HG02970 (cell line): ENCODE measurements at regions not wholly inside any gene's neighbourhood (a gene's known extent, or its start where the extent isn't known, plus 50 kb on each side); places are given as distances from the start of the nearest gene placed in this dataset.

Source experiments
- ATAC-seq: cut with Tn5 transposase; IDR thresholded peaks from one replicate; pipeline ENCODE4 v1.9.1; 2021; ENCODE audit warnings: mild to moderate bottlenecking, moderate library complexity, moderate number of reproducible peaks; ENCODE audit not compliant: unreplicated experiment, low FRiP score

DNA sequence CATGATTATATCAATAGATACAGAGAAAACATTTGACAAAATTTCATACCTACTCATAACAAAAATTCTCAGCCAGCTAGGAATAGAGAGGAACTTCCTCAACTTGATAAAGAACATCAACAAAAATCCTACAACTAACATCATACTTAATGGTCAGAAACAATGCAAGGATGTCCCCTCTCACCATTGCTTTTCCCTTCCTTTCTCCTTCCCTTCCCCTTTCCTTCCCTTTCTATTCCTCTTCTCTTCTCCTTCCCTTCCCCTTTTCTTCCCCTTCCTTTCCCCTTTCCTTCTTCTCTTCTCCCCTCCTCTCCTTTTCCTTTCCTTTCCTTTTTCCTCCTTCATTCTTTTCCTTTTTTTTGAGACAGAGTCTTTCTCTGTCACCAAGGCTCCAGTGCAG, 418.3 kb upstream of the B3GAT1 start:
- ATAC-seq = no peak

DNA sequence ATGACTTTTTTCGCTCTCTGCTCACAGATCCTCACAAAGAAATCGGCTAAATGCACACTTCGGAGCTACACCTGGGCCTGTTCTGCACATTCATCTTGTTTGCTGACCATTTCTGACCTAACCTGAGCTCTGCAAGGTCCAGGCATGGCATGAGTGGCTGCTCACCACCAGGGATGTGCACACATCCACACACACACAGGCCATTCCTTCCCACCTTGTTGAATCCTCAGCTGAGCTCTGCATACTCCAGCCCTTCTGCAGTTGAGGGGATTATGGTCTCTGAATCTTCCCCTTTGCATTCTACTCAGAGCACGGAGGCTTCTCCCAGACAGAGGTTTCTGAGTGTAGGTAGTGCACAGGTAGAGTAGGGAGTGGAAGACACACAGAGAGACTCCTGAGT, 411.9 kb upstream of the B3GAT1 start:
- no peak for ATAC-seq

DNA sequence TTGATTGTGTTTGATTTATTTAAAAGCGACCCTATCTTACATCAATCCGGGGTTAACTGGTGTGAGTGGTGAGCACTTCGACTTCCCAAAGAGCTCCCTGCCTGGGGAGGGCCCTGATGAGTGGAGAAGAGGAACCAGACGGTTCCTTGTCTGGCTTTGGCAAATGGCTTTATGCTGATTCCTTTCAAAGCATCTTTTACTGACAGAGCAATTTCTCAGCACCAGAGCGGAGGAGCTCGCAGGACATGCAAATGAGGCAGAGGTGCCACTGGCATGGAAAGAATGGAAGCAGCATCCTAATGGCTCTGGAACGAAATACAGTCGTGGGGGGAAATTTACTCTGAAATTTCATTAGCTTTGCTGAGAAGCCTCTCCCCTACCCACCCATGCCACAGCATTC, 410.9 kb upstream of the B3GAT1 start:
- no peak for ATAC-seq

DNA sequence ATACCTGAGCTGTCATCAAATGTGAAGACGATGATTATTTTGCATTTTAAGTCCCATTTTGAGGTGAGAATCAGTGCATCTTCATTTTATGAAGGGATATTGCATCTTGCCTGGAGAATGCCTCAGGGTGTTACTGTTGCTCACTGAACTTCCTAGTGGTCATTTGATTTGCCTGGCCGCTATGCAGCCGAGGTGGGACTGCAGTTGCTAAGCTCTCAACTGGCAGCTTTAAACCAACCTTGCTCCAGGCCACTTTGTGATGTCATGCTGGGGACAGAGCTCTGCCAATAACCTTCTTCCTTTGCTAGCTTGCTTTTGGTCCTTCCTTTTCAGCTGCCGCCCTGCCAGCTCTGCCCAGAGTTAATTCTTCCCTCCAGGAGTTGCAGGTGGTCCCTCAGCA, 409.4 kb upstream of the B3GAT1 start:
- ATAC-seq = no peak

DNA sequence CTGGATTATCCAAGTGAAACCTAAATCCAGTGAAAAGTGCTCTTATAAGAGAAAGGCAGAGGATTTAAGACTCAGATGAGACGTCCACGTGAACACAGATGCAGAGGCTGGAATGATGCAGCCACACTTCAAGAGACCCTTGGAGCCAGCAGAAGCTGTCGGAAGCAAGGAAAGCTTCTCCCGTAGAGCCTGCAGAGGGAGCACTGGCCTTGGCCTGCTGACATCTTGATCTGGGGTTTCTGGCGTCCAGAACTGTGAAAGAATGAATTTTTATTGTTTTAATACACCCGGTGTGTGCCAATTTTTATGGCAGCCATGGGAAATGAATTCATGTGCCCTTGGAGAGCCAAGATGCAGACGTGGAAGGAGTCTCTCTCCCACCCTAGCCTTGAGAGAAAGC, 407.0 kb upstream of the B3GAT1 start:
- ATAC-seq = no peak

DNA sequence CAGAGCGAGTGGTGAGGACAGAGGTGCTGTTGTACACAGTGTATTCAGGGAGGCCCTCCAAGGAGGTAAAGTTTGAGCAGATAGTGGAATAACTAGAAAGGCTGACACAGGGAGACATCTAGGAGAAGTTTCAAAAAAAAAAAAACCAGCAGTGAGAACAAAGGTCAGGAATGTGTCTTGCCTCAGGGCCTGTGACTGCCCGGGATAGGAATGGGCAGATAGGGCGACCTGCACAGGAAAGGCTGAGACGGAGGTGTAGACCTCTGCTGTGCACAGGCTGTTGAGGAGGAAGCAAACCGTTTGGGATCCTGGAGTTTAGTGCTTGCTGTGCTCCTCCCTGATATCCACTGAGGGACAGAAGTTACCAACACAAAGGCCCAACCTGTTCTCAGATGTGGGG, 406.5 kb upstream of the B3GAT1 start:
- no peak for ATAC-seq

DNA sequence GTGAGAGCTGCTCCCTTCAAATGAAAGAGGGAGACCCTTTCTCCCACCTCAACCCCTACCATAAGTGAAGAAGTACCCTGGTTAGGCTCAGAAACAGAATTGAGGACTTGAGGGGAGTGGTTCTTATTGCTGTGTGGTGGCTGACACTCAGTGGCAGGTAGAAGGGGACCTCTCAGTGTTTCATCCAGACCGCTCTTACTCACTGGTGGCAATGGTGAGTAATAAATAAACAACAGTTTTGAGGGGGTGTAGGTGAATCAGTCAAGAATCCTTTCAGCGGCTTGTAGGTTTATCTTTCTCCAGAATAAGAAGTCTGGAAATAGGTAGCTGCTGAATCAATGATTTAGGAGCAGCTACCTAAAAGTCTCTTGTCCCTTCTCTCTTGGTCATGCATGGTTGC, 403.4 kb upstream of the B3GAT1 start:
- no peak for ATAC-seq

DNA sequence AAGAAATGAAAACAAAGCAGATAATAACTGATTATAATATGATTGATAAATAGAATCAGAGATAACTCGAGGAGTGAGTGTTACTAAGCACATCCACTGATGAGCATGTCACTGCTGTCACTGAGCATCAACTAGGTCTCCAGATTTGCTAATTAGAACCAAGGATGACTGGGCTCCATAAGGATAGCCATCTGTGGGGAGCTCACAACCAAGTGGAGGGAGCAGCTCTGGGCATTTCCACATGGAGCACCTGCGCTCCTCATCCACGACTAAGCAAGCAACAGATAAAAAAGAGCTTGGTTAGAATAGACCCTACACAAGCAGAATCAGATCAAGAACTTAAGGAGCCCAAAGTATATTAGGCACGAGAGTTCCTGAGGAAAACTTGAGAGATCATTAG, 396.0 kb upstream of the B3GAT1 start:
- no peak for ATAC-seq

DNA sequence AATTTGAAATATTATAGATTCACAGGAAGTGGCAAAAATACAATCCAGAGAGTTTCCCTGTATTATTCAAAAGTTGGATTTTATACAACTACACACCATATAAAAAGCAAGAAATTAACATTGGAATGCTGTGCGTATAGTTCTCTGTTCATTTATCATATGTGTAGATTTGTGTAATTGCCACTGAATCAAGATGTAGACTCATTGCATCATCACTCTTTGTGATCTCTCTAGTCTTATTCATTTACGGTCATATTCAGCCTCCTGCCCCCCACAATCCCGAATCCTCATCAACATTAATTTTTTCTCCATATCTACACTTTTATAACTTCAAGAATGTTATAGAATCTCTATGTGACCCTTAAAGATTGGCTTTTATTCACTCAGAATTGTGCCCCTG, 390.6 kb upstream of the B3GAT1 start:
- no peak for ATAC-seq

DNA sequence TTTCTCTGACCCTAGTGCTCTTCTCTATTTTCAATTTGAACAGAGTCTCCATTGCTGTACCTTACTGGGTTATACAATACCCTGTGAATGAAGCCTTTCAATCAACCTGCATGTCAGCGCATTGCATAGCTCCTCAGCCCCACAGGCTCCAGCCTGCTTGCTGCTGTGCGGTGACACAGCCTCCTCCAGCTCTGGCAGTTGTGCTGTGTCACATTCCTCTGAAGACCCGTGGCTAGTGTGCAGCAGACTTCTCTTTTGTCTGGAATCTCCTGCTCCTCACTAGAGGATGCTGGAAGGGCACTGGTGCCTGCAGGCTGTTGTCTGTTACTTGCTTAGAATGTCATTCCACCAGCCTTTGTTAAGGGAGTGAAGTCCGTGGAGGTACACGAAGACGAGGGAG, 390.1 kb upstream of the B3GAT1 start:
- no peak for ATAC-seq

DNA sequence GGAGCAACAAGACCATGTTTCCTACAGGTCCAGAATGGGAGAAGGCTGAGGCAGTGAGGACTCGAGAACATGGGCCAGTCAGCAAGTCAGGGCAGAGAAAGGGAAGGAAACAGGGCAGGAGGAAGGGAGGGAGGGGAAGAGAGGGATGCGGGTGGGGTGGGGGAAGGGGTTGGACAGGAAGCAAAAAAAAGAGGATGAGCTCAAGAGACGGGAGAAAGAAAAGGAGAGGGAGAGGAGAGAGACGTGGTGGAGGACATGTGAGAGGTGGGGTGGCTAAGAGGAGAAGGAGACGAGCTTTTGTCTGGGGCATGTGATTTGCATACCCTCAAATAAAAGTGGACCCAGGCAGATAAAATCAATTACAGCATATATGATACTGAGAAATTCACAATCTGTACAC, 389.5 kb upstream of the B3GAT1 start:
- ATAC-seq = no peak

DNA sequence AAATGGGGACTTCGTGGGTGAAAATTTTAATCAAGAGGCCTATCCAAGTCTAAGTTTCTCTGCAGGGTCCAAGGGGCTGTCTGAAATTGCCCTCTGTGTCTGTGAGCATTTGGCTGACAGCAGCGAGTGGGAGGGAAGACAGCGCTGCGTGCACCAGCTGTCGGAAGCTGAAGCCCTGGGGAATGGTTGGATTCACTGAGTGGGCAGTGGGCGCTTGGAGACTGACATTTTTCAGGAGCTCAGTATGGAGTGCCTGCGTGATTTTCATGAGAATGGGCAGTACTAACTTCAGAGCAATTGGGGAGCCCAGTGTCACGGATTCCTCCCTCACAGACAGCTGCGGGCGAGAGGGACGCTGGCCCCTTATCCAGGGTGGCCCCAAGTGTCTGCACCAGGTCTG, 388.8 kb upstream of the B3GAT1 start:
- ATAC-seq = no peak

DNA sequence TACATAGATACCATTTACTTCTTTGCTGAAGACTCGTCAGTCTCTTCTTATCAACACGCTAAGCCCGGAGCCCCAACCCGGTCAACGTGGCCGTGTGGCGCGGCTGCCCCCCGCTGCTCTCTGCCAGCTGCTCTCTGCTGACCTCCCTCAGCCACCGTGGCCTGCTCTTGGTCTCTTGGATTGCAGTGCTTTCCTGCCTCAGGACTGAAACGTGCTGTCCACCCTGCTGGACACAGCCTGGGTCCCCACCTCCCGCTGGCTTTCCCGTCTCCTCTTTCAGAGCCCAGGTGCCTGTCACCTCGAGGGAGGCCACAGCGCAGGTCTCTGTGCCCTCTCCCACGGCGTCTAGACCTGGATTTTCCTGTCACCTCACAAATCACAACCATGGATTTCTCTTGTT, 388.1 kb upstream of the B3GAT1 start:
- no peak for ATAC-seq

DNA sequence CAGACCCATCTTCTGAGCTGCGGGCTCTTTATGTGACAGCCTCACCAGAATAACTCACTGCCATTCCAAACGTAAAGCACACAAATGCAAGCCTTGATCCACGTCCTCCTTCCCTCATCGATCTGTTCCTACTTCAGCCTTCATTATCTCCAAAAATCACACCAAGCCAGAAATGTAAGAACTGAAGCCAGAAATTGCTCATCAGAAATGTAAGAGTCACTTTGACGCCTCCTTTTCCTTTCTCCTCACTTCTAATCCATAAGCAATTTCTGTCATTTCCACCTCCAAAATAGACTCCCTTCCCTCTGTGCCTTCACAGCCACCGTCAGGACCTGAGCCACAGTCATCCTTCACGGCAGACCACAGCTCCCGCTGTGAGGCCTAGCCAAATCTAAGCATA, 387.3 kb upstream of the B3GAT1 start:
- no peak for ATAC-seq

DNA sequence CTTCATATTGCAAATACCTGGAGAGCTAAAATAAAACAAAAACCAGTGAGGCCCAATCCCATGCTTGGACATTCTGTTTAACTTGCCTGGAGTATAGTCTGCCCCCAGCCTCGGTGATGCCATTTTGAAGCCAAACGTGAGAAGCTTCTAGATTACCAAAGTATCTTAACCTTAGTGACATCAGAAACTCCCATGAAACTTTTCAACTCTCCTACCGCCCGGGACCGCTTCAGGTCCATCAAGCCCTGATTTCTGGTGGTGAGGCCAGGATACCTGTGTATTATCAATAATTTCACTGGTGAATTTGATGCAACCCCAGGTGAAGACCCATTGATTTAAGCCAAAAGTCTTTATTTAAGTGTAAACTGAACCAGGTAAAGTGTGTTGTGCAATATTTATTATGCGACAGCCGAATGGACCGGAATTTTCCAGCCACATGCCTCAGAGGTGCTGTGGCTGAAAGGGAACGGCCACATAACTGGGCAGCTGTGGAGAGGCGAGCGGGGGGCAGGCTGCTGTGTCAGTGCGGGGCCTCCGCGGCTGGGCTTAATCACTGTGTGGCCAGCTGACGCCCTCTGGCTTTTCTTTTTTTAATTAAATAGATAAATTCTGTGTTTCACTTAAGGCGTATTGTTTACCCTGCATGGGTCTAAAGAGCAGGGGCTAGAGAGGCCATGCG, 385.5 kb upstream of the B3GAT1 start:
- no peak for ATAC-seq

DNA sequence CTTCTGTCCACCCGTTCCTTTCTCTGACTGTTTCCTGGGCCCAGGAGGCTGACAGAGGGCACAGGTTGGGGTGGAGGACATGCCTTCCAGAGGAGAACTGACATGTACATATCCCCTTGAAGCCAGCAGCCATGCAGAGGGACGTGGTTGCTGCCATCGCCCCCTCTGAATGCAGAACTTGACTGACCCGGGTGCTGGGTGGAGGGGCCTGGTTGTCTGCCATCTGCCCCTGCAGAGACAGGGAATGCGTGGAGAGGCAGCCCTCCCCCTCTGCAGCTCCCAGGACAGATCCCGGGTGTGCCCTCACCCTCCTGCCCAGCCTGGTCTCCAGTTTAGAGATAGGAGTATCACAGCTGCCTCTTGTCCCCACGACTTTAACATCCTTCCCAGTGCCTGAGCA, 383.0 kb upstream of the B3GAT1 start:
- ATAC-seq = no peak

DNA sequence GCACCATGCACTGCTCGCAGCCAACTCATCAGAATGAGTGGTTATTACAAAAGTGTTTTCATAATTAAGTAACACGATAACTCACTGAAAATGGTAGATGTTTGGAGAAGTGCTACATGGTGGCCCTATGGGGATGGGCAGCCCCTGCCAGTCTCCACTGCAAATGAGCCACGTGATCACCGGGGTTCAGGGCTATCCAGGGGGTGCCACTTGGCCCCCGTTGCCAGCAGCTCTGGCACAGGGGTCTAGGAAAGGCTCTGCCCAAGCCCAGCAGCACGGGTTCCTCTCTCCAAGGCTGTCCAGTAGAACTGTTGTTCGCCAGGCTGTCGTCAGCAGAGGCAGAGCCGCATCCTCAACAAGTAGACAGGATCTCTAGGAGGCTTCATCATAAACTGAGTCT, 382.1 kb upstream of the B3GAT1 start:
- no peak for ATAC-seq

DNA sequence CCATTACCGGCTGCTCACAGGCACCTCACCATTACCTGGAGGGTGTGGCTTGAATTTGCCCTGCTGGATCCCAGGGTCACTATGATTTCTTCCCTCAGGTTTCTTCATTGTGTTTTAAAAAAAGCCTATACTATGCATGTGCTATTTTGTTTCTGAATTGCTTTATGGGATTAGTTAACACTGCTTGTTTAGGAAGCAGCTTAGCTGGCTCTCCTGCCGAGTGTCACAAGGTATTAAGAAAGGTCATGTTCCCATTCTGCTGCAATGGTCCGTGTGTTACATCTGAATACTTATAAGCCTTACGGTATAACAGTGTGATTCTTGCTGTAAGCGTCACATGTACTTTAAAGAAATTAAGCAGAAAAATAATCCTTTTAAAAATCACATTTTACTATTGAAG, 380.6 kb upstream of the B3GAT1 start:
- ATAC-seq = no peak

DNA sequence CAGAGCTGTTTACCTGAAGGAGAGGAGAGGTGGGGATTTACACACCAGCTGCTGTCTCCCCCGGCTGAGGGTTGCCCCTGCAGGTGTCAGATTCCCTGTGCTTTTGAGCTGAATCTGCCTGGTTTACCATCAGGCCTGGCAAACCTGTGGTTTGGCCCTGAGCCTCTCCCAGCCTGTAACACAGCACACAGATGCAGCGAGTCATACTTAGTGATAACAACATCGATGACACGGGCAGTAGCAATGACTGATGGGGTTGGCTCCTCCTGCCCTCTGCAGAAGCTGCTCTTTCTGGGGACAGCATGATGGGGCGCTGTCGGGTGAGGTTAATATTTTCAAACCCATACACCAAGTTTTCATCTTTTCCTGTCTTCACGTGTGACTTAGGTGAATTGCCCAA, 380.0 kb upstream of the B3GAT1 start:
- no peak for ATAC-seq

DNA sequence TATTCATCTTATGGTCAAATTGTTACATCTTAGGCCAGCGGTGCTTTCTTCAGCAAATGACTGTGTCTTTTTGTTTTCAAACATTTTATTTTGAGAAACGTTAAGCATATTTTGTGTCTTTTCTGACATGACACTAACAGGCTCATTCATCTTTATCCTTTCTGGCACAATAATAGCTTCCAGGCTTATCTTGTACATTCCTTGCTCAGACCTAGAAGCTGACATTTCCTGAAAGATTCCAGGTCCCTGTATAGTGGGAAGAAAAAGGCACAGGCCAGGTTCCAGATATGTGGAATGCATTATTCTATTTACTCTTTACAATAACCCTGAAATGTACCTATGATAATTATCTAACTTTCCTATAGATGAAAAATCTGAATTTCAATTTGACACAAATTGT, 379.1 kb upstream of the B3GAT1 start:
- ATAC-seq = no peak

DNA sequence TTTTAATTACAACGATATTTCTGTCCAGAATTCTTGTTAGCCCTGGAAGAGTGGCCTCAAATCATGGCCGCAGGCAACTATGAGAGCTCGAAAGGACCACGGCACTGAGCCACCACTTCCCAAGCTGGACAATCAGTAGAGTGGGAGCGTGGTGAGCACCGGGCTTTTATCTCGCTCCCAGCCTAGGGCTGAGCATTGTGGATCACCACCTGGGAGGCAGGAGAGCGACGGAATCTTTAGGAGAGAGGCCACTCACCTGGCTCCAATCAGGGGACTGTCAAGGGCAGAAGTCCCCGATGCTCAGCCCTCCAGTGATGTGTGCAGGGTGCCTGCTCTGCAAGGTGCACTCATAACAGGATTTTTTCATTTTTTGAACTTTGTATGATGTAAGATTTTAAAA, 377.1 kb upstream of the B3GAT1 start:
- ATAC-seq = no peak

DNA sequence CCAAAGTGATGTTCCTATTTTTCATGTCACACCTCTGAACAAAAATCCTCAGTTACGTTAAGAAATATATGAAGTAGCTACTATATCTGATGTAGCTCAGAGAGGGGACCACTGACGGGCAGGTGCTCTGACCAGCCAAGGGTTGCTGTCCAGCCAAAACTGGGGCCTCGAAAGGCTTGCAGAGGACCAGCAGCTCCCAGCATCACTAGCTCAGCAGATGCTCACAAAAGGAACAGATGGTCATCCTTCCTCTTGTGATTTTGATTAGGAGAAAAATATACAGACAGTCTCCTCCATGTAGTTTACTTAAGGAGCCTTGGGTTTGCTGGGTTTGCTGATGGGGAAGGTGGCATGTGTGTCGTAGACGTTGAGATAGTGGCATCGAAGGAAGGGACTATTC, 374.6 kb upstream of the B3GAT1 start:
- ATAC-seq = no peak

DNA sequence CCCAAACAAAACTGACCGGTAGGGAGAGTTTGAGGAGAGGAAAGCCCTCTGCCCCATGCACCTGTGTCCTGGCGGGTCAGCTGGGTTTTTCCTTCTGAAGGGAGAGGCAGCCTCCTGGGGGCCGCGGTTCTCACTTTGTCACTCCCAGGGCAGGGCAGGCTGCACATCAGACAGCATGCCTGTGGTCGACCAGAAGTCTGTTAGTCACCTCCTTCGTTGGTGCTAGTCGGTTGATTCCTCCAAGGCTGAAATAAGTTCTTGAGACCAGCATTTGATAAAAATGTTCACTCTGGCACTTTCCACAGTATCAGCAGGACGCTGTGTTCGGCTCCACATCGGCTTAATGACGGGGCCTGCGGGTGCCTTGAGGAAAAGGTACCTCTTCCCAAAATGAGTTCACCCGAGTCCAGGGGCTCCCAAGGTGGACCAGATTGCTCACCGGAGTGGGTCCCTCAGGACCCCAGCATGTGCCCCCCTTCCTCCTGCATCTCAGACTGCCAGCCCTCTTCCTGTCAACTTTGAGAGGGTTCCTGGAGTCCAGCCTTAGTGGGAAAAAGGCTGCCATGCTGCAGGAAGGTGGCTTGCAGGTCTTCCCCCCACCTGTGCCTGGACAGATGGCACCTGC, 373.7 kb upstream of the B3GAT1 start:
- no peak for ATAC-seq
